H1 (cell line): ENCODE measurements at regions not wholly inside any gene's neighbourhood (a gene's known extent, or its start where the extent isn't known, plus 50 kb on each side); places are given as distances from the start of the nearest gene placed in this dataset.

ENCODE experiments used
- CTCF ChIA-PET: fragments of 300-600 bp; sonication (Branson Sonifier 250); formaldehyde crosslinking; loops from one replicate; lab custom pipeline; 2021; ENCODE audit not compliant: partially characterized antibody; lab: Charles Lee
- POLR2A ChIA-PET: fragments of 300-600 bp; sonication (Branson Sonifier 250); formaldehyde crosslinking; loops from one replicate; lab custom pipeline; 2021; ENCODE audit warnings: inconsistent platforms; ENCODE audit not compliant: partially characterized antibody; lab: Charles Lee
- DNase-seq, 2 experiments: peaks; one replicate each; pipeline versions ENCODE4 v3.0.0 to v3.0.0-alpha.2; 2010 to 2022; ENCODE audit warnings: low spot score in 2 of 2, low read depth in 1 of 2, mixed read lengths in 1 of 2
- FAIRE-seq: peaks from 2 replicates; lab custom pipeline; 2011; peaks lifted over from hg19 to GRCh38; lab: Jason Lieb, UNC
- H2AFZ ChIP-seq: 2 replicates; pipeline ENCODE4 v1.8.1; 2012; ENCODE audit warnings: low read length, inconsistent platforms
- H2AK5ac ChIP-seq: 2 replicates; pipeline ENCODE4 v1.6.1; 2013; ENCODE audit warnings: low read depth, low read length
- H2BK120ac ChIP-seq: replicated peaks from 2 replicates; pipeline ENCODE3; 2013; ENCODE audit warnings: low read depth, low read length, inconsistent platforms
- H2BK12ac ChIP-seq: 2 replicates; pipeline ENCODE4 v1.6.1; 2013; ENCODE audit warnings: low read depth, low read length
- H2BK15ac ChIP-seq: 2 replicates; pipeline ENCODE4 v1.6.1; 2013; ENCODE audit warnings: low read length
- H2BK20ac ChIP-seq: 2 replicates; pipeline ENCODE4 v1.6.1; 2013; ENCODE audit warnings: low read length
- H2BK5ac ChIP-seq: 2 replicates; pipeline ENCODE4 v1.6.1; 2013; ENCODE audit warnings: low read depth, low read length
- H3K14ac ChIP-seq: 2 replicates; pipeline ENCODE4 v1.6.1; 2013; ENCODE audit warnings: inconsistent platforms; ENCODE audit not compliant: insufficient read length
- H3K18ac ChIP-seq: 2 replicates; pipeline ENCODE4 v1.6.1; 2013; ENCODE audit warnings: low read length; ENCODE audit errors: extremely low read depth
- H3K23ac ChIP-seq: 2 replicates; pipeline ENCODE4 v1.6.1; 2013; ENCODE audit warnings: inconsistent platforms; ENCODE audit not compliant: insufficient read length
- H3K23me2 ChIP-seq: 2 replicates; pipeline ENCODE4 v1.6.1; 2013; ENCODE audit warnings: low read depth, low read length
- H3K27ac ChIP-seq: 2 replicates; pipeline ENCODE4 v1.6.1; 2011; ENCODE audit warnings: low read depth, low read length, inconsistent platforms
- H3K27me3 ChIP-seq, 4 experiments: replicated peaks in 1 of 4; 1 replicate in 1 of 4; 2 replicates in 3 of 4; pipeline versions ENCODE4 v1.6.1 to v1.8.1; 2011 to 2013; ENCODE audit warnings: low read length in 3 of 4, mild to moderate bottlenecking in 3 of 4, inconsistent platforms in 2 of 4, mixed read lengths in 2 of 4, moderate library complexity in 1 of 4; ENCODE audit not compliant: control insufficient read depth in 3 of 4, insufficient read depth in 3 of 4; ENCODE audit errors: extremely low read depth in 1 of 4
- H3K36me3 ChIP-seq, 4 experiments: 2 replicates each; pipeline versions ENCODE4 v1.6.1 to v1.8.1; 2011 to 2013; ENCODE audit warnings: mild to moderate bottlenecking in 4 of 4, low read length in 3 of 4, moderate library complexity in 2 of 4, control low read depth in 1 of 4, inconsistent platforms in 1 of 4; ENCODE audit not compliant: insufficient read depth in 4 of 4, control insufficient read depth in 2 of 4
- H3K4ac ChIP-seq: replicated peaks from 2 replicates; pipeline ENCODE3; 2013; ENCODE audit warnings: low read length, low read depth, mixed read lengths, inconsistent platforms; ENCODE audit not compliant: insufficient read length
- H3K4me1 ChIP-seq, 4 experiments: replicated peaks in 1 of 4; 1 replicate in 1 of 4; 2 replicates in 3 of 4; pipeline versions ENCODE4 v1.6.1 to v1.8.1; 2011 to 2013; ENCODE audit warnings: low read length in 3 of 4, inconsistent platforms in 2 of 4, mixed read lengths in 1 of 4; ENCODE audit not compliant: insufficient read depth in 4 of 4, control insufficient read depth in 3 of 4
- H3K4me2 ChIP-seq, 2 experiments: 2 replicates each; pipeline versions ENCODE4 v1.6.1 to v1.8.1; 2011 to 2013; ENCODE audit warnings: low read depth in 2 of 2, low read length in 2 of 2, control low read depth in 1 of 2, inconsistent platforms in 1 of 2, mild to moderate bottlenecking in 1 of 2; ENCODE audit not compliant: insufficient read depth in 1 of 2
- H3K4me3 ChIP-seq, 4 experiments: fragments of 200-600, 300-600 bp in 1 of 4; sonication (generic), shearing (Covaris generic), sonication (Bioruptor Twin) in 1 of 4; 2 replicates each; pipeline versions ENCODE4 v1.5.1 to v1.8.1; 2011 to 2016; ENCODE audit warnings: low read length in 4 of 4, low read depth in 3 of 4, control low read depth in 2 of 4, inconsistent platforms in 2 of 4, mild to moderate bottlenecking in 2 of 4, mixed read lengths in 1 of 4, moderate library complexity in 1 of 4; ENCODE audit not compliant: insufficient read depth in 2 of 4; ENCODE audit errors: extremely low read depth in 1 of 4
- H3K56ac ChIP-seq: replicated peaks from 2 replicates; pipeline ENCODE3; 2013; ENCODE audit warnings: low read depth, mild to moderate bottlenecking, mixed read lengths, low read length, inconsistent platforms; ENCODE audit not compliant: insufficient read length
- H3K79me1 ChIP-seq: 2 replicates; pipeline ENCODE4 v1.6.1; 2013; ENCODE audit warnings: low read depth, low read length, control low read depth
- H3K79me2 ChIP-seq, 2 experiments: 2 replicates each; pipeline versions ENCODE4 v1.6.1 to v1.8.1; 2012 to 2013; ENCODE audit warnings: low read length in 2 of 2, mild to moderate bottlenecking in 2 of 2, inconsistent platforms in 1 of 2; ENCODE audit not compliant: insufficient read depth in 2 of 2, control insufficient read depth in 1 of 2
- H3K9ac ChIP-seq, 4 experiments: replicated peaks in 1 of 4; 1 replicate in 1 of 4; 2 replicates in 3 of 4; pipeline versions ENCODE4 v1.6.1 to v1.8.1; 2011 to 2013; ENCODE audit warnings: low read depth in 3 of 4, low read length in 3 of 4, control low read depth in 2 of 4, mild to moderate bottlenecking in 2 of 4, moderate library complexity in 2 of 4, inconsistent platforms in 1 of 4; ENCODE audit errors: extremely low read depth in 1 of 4
- H3K9me3 ChIP-seq, 2 experiments: 2 replicates each; pipeline versions ENCODE4 v1.6.1 to v1.8.1; 2012 to 2013; ENCODE audit warnings: mild to moderate bottlenecking in 2 of 2, moderate library complexity in 2 of 2, control low read depth in 1 of 2, inconsistent platforms in 1 of 2, low read depth in 1 of 2, low read length in 1 of 2, mixed read lengths in 1 of 2; ENCODE audit not compliant: insufficient read depth in 2 of 2
- H4K20me1 ChIP-seq, 2 experiments: replicated peaks in 1 of 2; 2 replicates each; pipeline versions ENCODE3 to v1.8.1; 2011 to 2013; ENCODE audit warnings: inconsistent platforms in 2 of 2, low read length in 2 of 2, mild to moderate bottlenecking in 1 of 2; ENCODE audit not compliant: insufficient read depth in 2 of 2, control insufficient read depth in 1 of 2
- H4K5ac ChIP-seq: 2 replicates; pipeline ENCODE4 v1.6.1; 2013; ENCODE audit warnings: low read length, low read depth, mixed read lengths, inconsistent platforms; ENCODE audit not compliant: insufficient read length
- H4K8ac ChIP-seq: 2 replicates; pipeline ENCODE4 v1.8.0; 2013; ENCODE audit warnings: mild to moderate bottlenecking, moderate library complexity, low read length, inconsistent platforms; ENCODE audit not compliant: insufficient read depth; ENCODE audit errors: extremely low read depth
- H4K91ac ChIP-seq: replicated peaks from 2 replicates; pipeline ENCODE3; 2013; ENCODE audit warnings: low read length, mixed read lengths, inconsistent platforms; ENCODE audit not compliant: insufficient read length
- BRCA1 ChIP-seq: IDR thresholded peaks from 2 replicates; pipeline ENCODE4 v1.6.1; 2012; ENCODE audit warnings: low read depth, low read length, improper control_type of control experiment
- GTF2F1 ChIP-seq: IDR thresholded peaks from 2 replicates; pipeline ENCODE4 v1.6.1; 2012; ENCODE audit warnings: low read depth, low read length, improper control_type of control experiment, borderline replicate concordance
- JUN ChIP-seq: IDR thresholded peaks from 2 replicates; pipeline ENCODE4 v1.6.1; 2011; ENCODE audit warnings: low read depth, mild to moderate bottlenecking, improper control_type of control experiment, low read length
- MAFK ChIP-seq: IDR thresholded peaks from 2 replicates; pipeline ENCODE4 v1.6.1; 2012; ENCODE audit warnings: low read depth, mild to moderate bottlenecking, improper control_type of control experiment, low read length
- RXRA ChIP-seq: IDR thresholded peaks from 2 replicates; pipeline ENCODE4 v1.6.1; 2011; ENCODE audit warnings: low read depth, mild to moderate bottlenecking, low read length, moderate library complexity; ENCODE audit not compliant: insufficient read depth
- SIN3A ChIP-seq, 2 experiments: IDR thresholded peaks in 1 of 2; conservative IDR thresholded peaks in 1 of 2; 2 replicates each; pipeline ENCODE4 v1.6.1; 2011 to 2012; ENCODE audit warnings: low read length in 2 of 2, improper control_type of control experiment in 1 of 2, low read depth in 1 of 2, mild to moderate bottlenecking in 1 of 2
- SIRT6 ChIP-seq: IDR thresholded peaks from one replicate; pipeline ENCODE4 v1.7.1; 2012; ENCODE audit warnings: low read length, inconsistent platforms
- SP4 ChIP-seq: IDR thresholded peaks from 2 replicates; pipeline ENCODE4 v1.6.1; 2012; ENCODE audit warnings: low read length, inconsistent platforms
- TCF12 ChIP-seq: IDR thresholded peaks from 2 replicates; pipeline ENCODE4 v1.6.1; 2011; ENCODE audit warnings: low read depth, mild to moderate bottlenecking, low read length
- ZNF274 ChIP-seq: IDR thresholded peaks from 2 replicates; pipeline ENCODE4 v1.7.0; 2012; ENCODE audit warnings: low read length, borderline replicate concordance; ENCODE audit errors: extremely low read depth
- WGBS, 2 experiments: shearing (Covaris generic) in 1 of 2; methylation state at CpG; one replicate each; pipeline versions ENCODE4 v1.1.6 to v1.1.7; 2013 to 2015; ENCODE audit warnings: low lambda C conversion rate in 2 of 2, mixed read lengths in 2 of 2, inconsistent platforms in 1 of 2, low coverage in 1 of 2, missing lambda C conversion rate in 1 of 2; ENCODE audit not compliant: insufficient replicate concordance in 2 of 2, insufficient coverage in 1 of 2, insufficient read length in 1 of 2; ENCODE audit errors: extremely low coverage in 1 of 2, missing lambda C conversion rate in 1 of 2; 5-methylcytosine and 5-hydroxymethylcytosine counted together

DNA sequence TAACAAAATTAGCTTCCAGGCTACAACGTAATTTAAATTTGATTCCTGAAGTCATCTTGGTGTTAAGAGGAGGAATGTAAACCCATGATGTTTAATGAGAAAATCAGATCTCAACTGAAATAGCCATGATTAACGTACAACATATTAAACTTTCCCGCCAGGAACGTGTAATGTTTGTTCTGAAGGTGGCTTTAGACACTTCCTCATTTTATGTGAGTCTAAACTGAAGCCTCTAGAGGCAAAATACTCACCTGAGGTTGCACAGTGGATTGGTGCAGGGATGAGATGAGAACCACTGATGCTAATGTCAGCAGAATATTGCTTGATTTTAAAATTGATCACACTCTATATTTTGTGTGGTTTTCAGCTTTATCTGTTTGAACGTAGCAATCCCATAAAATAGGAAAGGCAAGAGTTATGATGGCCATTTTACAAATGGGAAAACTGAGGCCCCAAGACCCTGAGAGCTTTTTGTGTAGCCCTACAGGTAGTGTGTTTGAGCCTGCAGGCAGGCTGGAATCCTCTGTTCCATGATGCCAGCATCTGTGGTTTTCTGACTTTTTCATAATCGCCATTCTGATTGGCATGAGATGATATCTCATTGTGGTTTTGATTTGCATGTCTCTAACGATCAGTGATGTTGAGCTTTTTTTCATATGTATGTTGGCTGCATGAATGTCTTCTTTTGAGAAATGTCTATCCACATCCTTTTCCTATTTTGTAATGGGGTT is 243.7 kb upstream of the BMPER start:
- ChIA-PET CTCF (interaction anchor here (0.6 to 2.2 kb wide), 6 partner anchors 11 to 210 kb away, joined by 3 to 12 read pairs (median 4); no protein-coding TSS in a partner anchor), POLR2A (no interaction called here)
- no peaks in the 10 kb centered on the region for H4K20me1 ChIP-seq
- no peak overlapping the region for H4K8ac ChIP-seq
- no peak overlapping the region for H3K4me2 ChIP-seq
- no peak overlapping the region for H3K14ac ChIP-seq
- no peaks in the 10 kb centered on the region; the same call in 1 of the 2 replicates for H3K23me2 ChIP-seq
- H3K4me3 ChIP-seq = no peak overlapping the region
- H2AFZ ChIP-seq = no peak overlapping the region
- H2BK12ac ChIP-seq = no peak overlapping the region
- H2BK15ac ChIP-seq = no peak overlapping the region
- H3K4me1 ChIP-seq = no peaks in the 10 kb centered on the region
- no peak overlapping the region for H4K5ac ChIP-seq
- 75% methylated on average over 7 of the region's 7 CpGs; no CpG with 5 or more reads in 1 of the 2 experiments for WGBS, 2 experiments
- H3K27ac ChIP-seq = no peak overlapping the region
- no peak overlapping the region for H3K56ac ChIP-seq
- no peak overlapping the region for H2BK5ac ChIP-seq
- no peaks in the 10 kb centered on the region for H3K36me3 ChIP-seq
- no peak overlapping the region for H4K91ac ChIP-seq
- no peaks in the 10 kb centered on the region for H3K79me1 ChIP-seq
- H3K9me3 ChIP-seq = no peaks in the 10 kb centered on the region
- no peak for TF ChIP-seq GTF2F1
- TF ChIP-seq SP4 = no peak
- TF ChIP-seq SIN3A (conservative IDR thresholded peaks at IDR 0.05 in 1 of 2, IDR thresholded peaks at IDR 0.05 in 1 of 2; ENCODE audit: low read depth in 1 of 2, low read length in 2 of 2) = no peak
- TF ChIP-seq TCF12 = no peak
- TF ChIP-seq BRCA1 = no peak
- no peak for TF ChIP-seq MAFK
- TF ChIP-seq JUN = no peak
- no peak for TF ChIP-seq SIRT6
- no peak for TF ChIP-seq ZNF274
- TF ChIP-seq RXRA = no peak
- FAIRE-seq (no peak), DNase-seq (no peak)
- no peaks in the 10 kb centered on the region for H3K27me3 ChIP-seq
- H3K23ac ChIP-seq = no peak overlapping the region
- no peak overlapping the region for H2BK120ac ChIP-seq
- H3K18ac ChIP-seq = no peak overlapping the region
- H2AK5ac ChIP-seq = no peak overlapping the region
- H3K79me2 ChIP-seq = no peaks in the 10 kb centered on the region
- H3K9ac ChIP-seq = no peak overlapping the region
- H2BK20ac ChIP-seq = no peak overlapping the region
- no peak overlapping the region for H3K4ac ChIP-seq
